DND-41 (cell line): ENCODE measurements at regions not wholly inside any gene's neighbourhood (a gene's known extent, or its start where the extent isn't known, plus 50 kb on each side); places are given as distances from the start of the nearest gene placed in this dataset.

Experiments
- ATAC-seq: fragments of 200-7000 bp; cut with Tn5 transposase; 3 replicates; pipeline ENCODE4 v1.9.1; 2021; ENCODE audit warnings: low read depth; ENCODE audit not compliant: insufficient read depth
- DNase-seq: peaks from one replicate; pipeline ENCODE4 v3.0.0-alpha.2; 2020
- H2AFZ ChIP-seq: 2 replicates; pipeline ENCODE4 v1.6.0; 2012; ENCODE audit warnings: low read depth, low read length
- H3K27ac ChIP-seq: 2 replicates; pipeline ENCODE4 v1.5.1; 2012; ENCODE audit warnings: low read length, inconsistent platforms
- H3K27me3 ChIP-seq: fragments of 200-600 bp; sonication (generic); 2 replicates; pipeline ENCODE4 v1.6.0; 2012; ENCODE audit warnings: low read length, mild to moderate bottlenecking, inconsistent platforms; ENCODE audit not compliant: insufficient read depth, poor library complexity
- H3K36me3 ChIP-seq: 2 replicates; pipeline ENCODE4 v1.5.1; 2012; ENCODE audit warnings: low read length, inconsistent platforms; ENCODE audit not compliant: insufficient read depth
- H3K4me1 ChIP-seq: 2 replicates; pipeline ENCODE4 v1.5.1; 2012; ENCODE audit warnings: mild to moderate bottlenecking, low read length; ENCODE audit not compliant: insufficient read depth
- H3K4me2 ChIP-seq: 2 replicates; pipeline ENCODE4 v1.6.0; 2012; ENCODE audit warnings: mild to moderate bottlenecking, moderate library complexity, low read length, inconsistent platforms; ENCODE audit not compliant: insufficient read depth
- H3K4me3 ChIP-seq, 2 experiments: fragments of 200-600 bp in 1 of 2; shearing (Covaris generic) in 1 of 2; 2 replicates each; pipeline ENCODE4 v1.5.1; 2012 to 2016; ENCODE audit warnings: inconsistent platforms in 2 of 2, low read length in 2 of 2, mild to moderate bottlenecking in 2 of 2, low read depth in 1 of 2, moderate library complexity in 1 of 2
- H3K79me2 ChIP-seq: 2 replicates; pipeline ENCODE4 v1.6.0; 2012; ENCODE audit warnings: low read length, inconsistent platforms; ENCODE audit not compliant: insufficient read depth
- H3K9ac ChIP-seq: 2 replicates; pipeline ENCODE4 v1.6.0; 2012; ENCODE audit warnings: low read depth, mild to moderate bottlenecking, inconsistent platforms, low read length, moderate library complexity
- H3K9me3 ChIP-seq: 2 replicates; pipeline ENCODE4 v1.5.1; 2012; ENCODE audit warnings: low read length, moderate library complexity, mild to moderate bottlenecking, inconsistent platforms; ENCODE audit not compliant: insufficient read depth, severe bottlenecking
- H4K20me1 ChIP-seq: 2 replicates; pipeline ENCODE4 v1.6.0; 2012; ENCODE audit warnings: low read length; ENCODE audit not compliant: insufficient read depth
- CTCF ChIP-seq: IDR thresholded peaks from 2 replicates; pipeline ENCODE4 v1.5.1; 2012; ENCODE audit warnings: borderline replicate concordance, low read length, moderate library complexity, mild to moderate bottlenecking; ENCODE audit not compliant: poor library complexity, severe bottlenecking; ENCODE audit errors: extremely low read depth
- EZH2 ChIP-seq: IDR thresholded peaks from 3 replicates; pipeline ENCODE4 v1.6.1; 2012; ENCODE audit warnings: borderline replicate concordance, low read depth, mild to moderate bottlenecking, moderate library complexity, low read length, inconsistent platforms; ENCODE audit not compliant: severe bottlenecking

- Histone ChIP-seq H3K4me2 (no peak overlapping the region), H3K36me3 (no peaks in the 10 kb centered on the region), H3K27ac (peak overlapping the region; percentile 55; the same call in 1 of the 2 replicates), H3K79me2 (no peaks in the 10 kb centered on the region), H3K4me3 (no peak overlapping the region), H3K9ac (no peak overlapping the region), H4K20me1 (no peaks in the 10 kb centered on the region), H2AFZ (no peak overlapping the region), H3K4me1 (peaks cover 18% of the 10 kb centered on the region), H3K27me3 (no peaks in the 10 kb centered on the region), H3K9me3 (peaks cover 11% of the 10 kb centered on the region)
- DNase-seq (no peak), ATAC-seq (no peak)
- TF ChIP-seq CTCF = no peak
- TF ChIP-seq EZH2 = no peak
These were observed 71.4 kb upstream of the GORAB start for GRCh38 chr1:170460414-170461155.

- peak overlapping the region; percentile 35 for H3K4me2 ChIP-seq
- H3K9me3 ChIP-seq = peaks cover 11% of the 10 kb centered on the region
- no peak for DNase-seq
- no peaks in the 10 kb centered on the region for H3K27me3 ChIP-seq
- no peaks in the 10 kb centered on the region for H3K79me2 ChIP-seq
- H3K27ac ChIP-seq = peak overlapping the region; percentile 55
- no peaks in the 10 kb centered on the region for H3K36me3 ChIP-seq
- no peak overlapping the region for H3K9ac ChIP-seq
- no peak overlapping the region for H2AFZ ChIP-seq
- peaks cover 18% of the 10 kb centered on the region for H3K4me1 ChIP-seq
- no peak overlapping the region for H3K4me3 ChIP-seq
- no peaks in the 10 kb centered on the region for H4K20me1 ChIP-seq
- no peak for ATAC-seq
- TF ChIP-seq CTCF (no peak), EZH2 (no peak)
These were observed 70.6 kb upstream of the GORAB start for GRCh38 chr1:170461291-170461747.

GRCh38 chr1:170461762-170462384, 70.1 kb upstream of the GORAB start:
- peak; percentile 68 for DNase-seq
- Histone ChIP-seq H3K9me3 (peaks cover 11% of the 10 kb centered on the region), H3K36me3 (no peaks in the 10 kb centered on the region), H3K4me2 (peak overlapping the region; percentile 35), H3K27me3 (no peaks in the 10 kb centered on the region), H3K27ac (peak overlapping the region; percentile 55), H3K4me3 (no peak overlapping the region), H3K9ac (no peak overlapping the region), H3K79me2 (no peaks in the 10 kb centered on the region), H3K4me1 (peaks cover 18% of the 10 kb centered on the region), H4K20me1 (no peaks in the 10 kb centered on the region), H2AFZ (no peak overlapping the region)
- TF ChIP-seq CTCF = no peak
- no peak for TF ChIP-seq EZH2
- peak; percentile 97 for ATAC-seq
